ENCODE measurements at regions not wholly inside any gene's neighbourhood (a gene's known extent, or its start where the extent isn't known, plus 50 kb on each side); places are given as distances from the start of the nearest gene placed in this dataset.

GRCh38 chr2:121078899-121079298 lies 206.1 kb downstream of the TFCP2L1 start:
- CTCF ChIA-PET = interaction anchor here (0.6 to 2.1 kb wide), 12 partner anchors 13 to 383 kb away, joined by 3 to 9 read pairs (median 4); no protein-coding TSS in a partner anchor
- intact Hi-C loops (cut with micrococcal nuclease; ENCODE audit: unreplicated experiment) = no loop called here

More at GRCh38 chr2:121078899-121079298, 206.1 kb downstream of the TFCP2L1 start:
- no peaks in the 10 kb centered on the region for H3K79me2 ChIP-seq (ENCODE audit: control insufficient read depth, insufficient read depth, low read length)
- WGBS (ENCODE audit: insufficient coverage, insufficient replicate concordance, low lambda C conversion rate, missing lambda C conversion rate) = 30% methylated on average over 7 of the region's 7 CpGs
- H3K4me1 ChIP-seq (ENCODE audit: control insufficient read depth, insufficient read depth, low read length) = no peaks in the 10 kb centered on the region
- no peaks in the 10 kb centered on the region for H3K36me3 ChIP-seq (ENCODE audit: control insufficient read depth in 2 of 2, insufficient read depth in 2 of 2, low read length in 1 of 2)
- no peak for TF ChIP-seq BCL11A (IDR thresholded peaks at IDR 0.05; ENCODE audit: low read depth, low read length)
- TF ChIP-seq ZNF24 (IDR thresholded peaks at IDR 0.05) = no peak
- no peak for TF ChIP-seq ZNF217 (IDR thresholded peaks at IDR 0.05)
- no peak for TF ChIP-seq LARP7 (IDR thresholded peaks at IDR 0.05)
- TF ChIP-seq MEF2B (IDR thresholded peaks at IDR 0.05; ENCODE audit: partially characterized antibody, poor library complexity, severe bottlenecking) = no peak
- no peak for TF ChIP-seq EZH2 (IDR thresholded peaks at IDR 0.05; ENCODE audit: borderline replicate concordance, control insufficient read depth, low read depth, low read length)
- no peak for TF ChIP-seq CHD1 (IDR thresholded peaks at IDR 0.05; ENCODE audit: low read depth, low read length)
- no peak for TF ChIP-seq ZBTB33 (IDR thresholded peaks at IDR 0.05)
- no peak for TF ChIP-seq BMI1 (IDR thresholded peaks at IDR 0.05; ENCODE audit: borderline replicate concordance)
- no peak for TF ChIP-seq ZBED1 (IDR thresholded peaks at IDR 0.05; ENCODE audit: borderline replicate concordance)
- no peak for TF ChIP-seq SUPT20H (IDR thresholded peaks at IDR 0.05; ENCODE audit: borderline replicate concordance, control insufficient read depth, low read depth, low read length)
- TF ChIP-seq ZNF384 (IDR thresholded peaks at IDR 0.05; ENCODE audit: borderline replicate concordance, low read depth, low read length) = no peak
- no peak for TF ChIP-seq IRF5 (IDR thresholded peaks at IDR 0.05; ENCODE audit: borderline replicate concordance)
- no peak for TF ChIP-seq RAD51 (IDR thresholded peaks at IDR 0.05)
- H3K4me3 ChIP-seq = no peak overlapping the region
- SMC1A ChIA-PET (ENCODE audit: uncharacterized antibody, unreplicated experiment) = no interaction called here
- BruUV-seq (replicated peaks) = no TSS peak
- H2AFZ ChIP-seq (ENCODE audit: control insufficient read depth, low read depth, low read length) = no peak overlapping the region
- H4K20me1 ChIP-seq (ENCODE audit: control insufficient read depth, insufficient read depth) = no peaks in the 10 kb centered on the region; the same call in 1 of the 2 replicates
- H3K27ac ChIP-seq (ENCODE audit: control insufficient read depth, insufficient read depth) = no peak overlapping the region
- in situ Hi-C loops (cut with MboI) = loop anchor here (25.0 kb wide), 1 partner anchor 633 kb away; no protein-coding TSS in a partner anchor
- FAIRE-seq = no peak
- no peak for DNase-seq (ENCODE audit: low read depth, low spot score)
- no peaks in the 10 kb centered on the region for H3K9me3 ChIP-seq (replicated peaks; ENCODE audit: control insufficient read depth, insufficient read depth, low read length)
- RAD21 ChIA-PET (ENCODE audit: unreplicated experiment) = interaction anchor here (1.5 kb wide), 1 partner anchor 385 kb away, joined by 4 read pairs; no protein-coding TSS in a partner anchor
- ATAC-seq = no peak
- no peak overlapping the region for H3K9ac ChIP-seq (ENCODE audit: control insufficient read depth, insufficient read depth, low read length)
- POLR2A ChIA-PET = no interaction called here
- no peaks in the 10 kb centered on the region; a peak in 1 of 4 replicates for H3K27me3 ChIP-seq (replicated peaks in 1 of 2; ENCODE audit: control insufficient read depth in 2 of 2, insufficient read depth in 2 of 2, low read length in 1 of 2)
- H3K4me2 ChIP-seq (ENCODE audit: control insufficient read depth, insufficient read depth) = no peak overlapping the region
